GM19324 (cell line): ENCODE measurements at regions not wholly inside any gene's neighbourhood (a gene's known extent, or its start where the extent isn't known, plus 50 kb on each side); places are given as distances from the start of the nearest gene placed in this dataset.
"Not testable (repeated sequence)": the region's sequence is repeated elsewhere in the genome, so short reads cannot be mapped to it uniquely, and the experiment has no call there.

Experiments
- ATAC-seq: cut with Tn5 transposase; IDR thresholded peaks from one replicate; pipeline ENCODE4 v1.9.1; 2021; ENCODE audit warnings: mild to moderate bottlenecking, moderate library complexity; ENCODE audit not compliant: unreplicated experiment, low FRiP score

- no peak for ATAC-seq
Measured at GRCh38 chr6:137401088-137401487, 93.1 kb downstream of the OLIG3 start.

DNA sequence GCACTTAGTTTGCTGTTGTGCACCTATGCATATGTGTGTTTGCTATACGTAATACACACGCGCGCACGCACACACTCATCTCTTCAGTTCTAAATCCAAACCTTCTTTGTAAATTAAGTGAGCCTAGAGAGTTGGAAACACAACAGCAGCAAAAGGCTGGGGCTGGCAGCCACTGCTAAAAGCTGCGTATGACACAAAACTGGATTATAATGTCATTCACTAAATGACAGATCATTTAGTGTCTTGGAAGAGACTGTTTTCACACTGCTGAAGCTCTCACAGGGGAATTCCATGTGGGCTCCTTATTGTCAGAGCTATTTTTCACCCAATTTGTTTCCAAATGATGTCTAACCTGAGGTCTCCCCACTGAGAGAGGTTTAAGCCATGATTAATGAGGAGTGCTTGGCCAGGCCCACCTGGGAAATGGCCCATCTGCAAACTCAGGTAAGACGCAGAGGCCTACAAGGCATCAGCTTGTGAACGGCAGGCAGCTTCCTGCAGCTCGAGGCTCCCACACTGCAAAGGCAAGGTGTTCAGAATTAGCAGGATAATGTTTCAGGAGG lies 94.2 kb downstream of the OLIG3 start:
- ATAC-seq: no peak

DNA sequence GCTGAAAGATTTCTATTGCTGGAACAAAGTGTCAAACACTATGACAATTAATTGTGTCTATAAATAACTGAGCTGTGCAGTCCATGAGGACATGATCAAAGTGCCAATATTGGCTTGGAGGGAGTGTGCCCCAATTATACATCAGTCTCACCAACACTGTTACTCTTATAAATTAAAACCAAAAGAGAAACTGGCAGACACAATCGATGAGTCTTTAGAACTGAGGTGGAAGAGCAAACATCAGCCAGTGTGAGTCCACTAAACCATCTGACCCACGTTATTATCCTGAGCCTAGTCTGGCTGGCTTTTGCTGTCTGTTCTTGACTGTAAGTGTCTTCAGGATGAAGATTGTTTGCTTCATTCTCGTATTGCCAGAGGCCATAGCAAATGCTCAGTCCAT lies 98.9 kb downstream of the OLIG3 start:
- no peak for ATAC-seq

GRCh38 chr6:137391061-137391814 lies 103.0 kb downstream of the OLIG3 start:
- ATAC-seq: no peak

- no peak for ATAC-seq
Measured at GRCh38 chr6:137390334-137390733, 103.9 kb downstream of the OLIG3 start.

DNA sequence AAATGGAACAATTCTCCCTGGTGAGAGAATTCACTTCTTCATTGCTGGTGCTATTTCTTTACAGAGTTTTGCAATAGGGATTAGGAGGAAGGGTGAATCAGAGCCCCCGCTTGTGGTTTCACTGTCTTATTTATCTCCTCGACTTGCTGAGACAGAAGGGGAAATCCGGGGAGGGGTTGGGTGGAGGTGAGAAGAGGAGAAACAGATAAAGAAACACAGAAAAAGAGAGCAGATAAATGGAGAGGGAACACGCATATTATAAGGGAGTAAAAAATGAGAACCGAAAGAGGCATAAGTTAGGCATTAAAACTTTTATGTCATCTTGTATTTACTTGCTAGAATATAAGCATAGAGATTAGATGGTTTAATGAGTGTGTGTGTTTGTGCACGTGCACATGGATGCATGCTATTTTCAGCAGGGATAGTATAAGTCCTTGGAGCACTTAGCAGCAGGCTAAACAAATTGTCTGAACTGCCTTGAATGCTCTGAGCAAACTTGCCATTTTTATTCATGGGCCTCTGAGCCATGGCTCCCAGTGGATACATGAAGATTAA lies 105.0 kb downstream of the OLIG3 start:
- peak; percentile 73 for ATAC-seq

- ATAC-seq: no peak
Measured at GRCh38 chr6:137387096-137387764, 107.0 kb downstream of the OLIG3 start.

DNA sequence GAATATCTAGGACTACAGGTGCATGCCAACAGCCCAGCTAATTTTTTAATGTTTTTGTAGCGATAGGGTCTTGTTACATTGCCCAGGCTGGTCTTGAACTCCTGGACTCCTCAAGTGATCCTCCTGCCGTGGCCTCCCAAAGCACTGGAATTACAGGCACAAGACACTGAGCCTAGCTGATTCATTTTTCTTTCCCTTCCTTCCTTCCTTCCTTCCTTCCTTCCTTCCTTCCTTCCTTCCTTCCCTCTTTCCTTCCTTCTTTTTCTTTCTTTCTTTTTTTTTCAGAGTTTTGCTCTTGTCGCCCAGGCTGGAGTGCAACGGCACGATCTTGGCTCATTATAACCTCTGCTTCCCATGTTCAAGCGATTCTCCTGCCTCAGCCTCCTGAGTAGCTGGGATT lies 110.9 kb downstream of the OLIG3 start:
- ATAC-seq: not testable (repeated sequence)

GRCh38 chr6:137378090-137378369 lies 116.2 kb downstream of the OLIG3 start:
- no peak for ATAC-seq

GRCh38 chr6:137373296-137373695 lies 120.9 kb downstream of the OLIG3 start:
- ATAC-seq: no peak

DNA sequence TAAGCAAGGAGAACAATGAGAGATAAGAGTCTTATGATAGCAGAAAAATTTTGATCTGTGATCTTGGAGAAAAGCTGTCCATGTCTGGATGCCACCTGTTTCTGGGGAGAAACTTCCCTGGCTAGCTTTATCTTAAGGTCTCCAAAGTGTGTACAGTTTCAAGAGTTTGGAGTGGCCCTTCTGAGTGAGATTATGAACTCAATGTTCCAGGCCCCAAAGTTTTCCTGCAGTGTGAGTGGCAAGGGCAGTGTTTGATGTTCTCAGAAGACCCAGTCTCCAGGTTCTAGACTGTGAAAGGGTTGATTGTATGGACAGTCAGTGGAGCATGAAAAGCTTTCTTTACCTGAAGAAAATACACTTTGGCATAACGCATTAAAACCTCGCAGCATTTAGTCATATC lies 121.7 kb downstream of the OLIG3 start:
- no peak for ATAC-seq

- ATAC-seq: no peak
Measured at GRCh38 chr6:137371634-137372016, 122.6 kb downstream of the OLIG3 start.

GRCh38 chr6:137370871-137371633 lies 123.1 kb downstream of the OLIG3 start:
- ATAC-seq: peak; percentile 87

DNA sequence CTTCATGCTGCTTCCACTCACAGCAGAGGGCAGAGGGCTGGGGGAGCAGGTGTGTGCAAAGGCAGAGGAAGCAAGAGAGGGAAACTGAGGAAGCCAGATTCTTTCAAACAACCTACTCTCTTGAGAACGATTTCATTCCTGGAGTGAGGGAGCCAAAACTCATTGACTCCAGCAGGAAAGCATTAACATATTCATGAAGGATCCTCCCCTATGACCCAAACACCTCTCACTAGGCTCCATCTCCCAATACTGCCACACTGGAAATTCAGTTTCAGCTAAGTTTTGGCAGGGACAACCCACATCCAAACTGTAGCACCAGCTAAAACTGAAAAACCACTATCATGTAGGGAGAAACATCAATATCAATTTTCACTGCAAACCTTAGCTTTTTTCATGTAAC lies 125.1 kb downstream of the OLIG3 start:
- no peak for ATAC-seq

- ATAC-seq: no peak
Measured at GRCh38 chr6:137365707-137366437, 128.3 kb downstream of the OLIG3 start.

DNA sequence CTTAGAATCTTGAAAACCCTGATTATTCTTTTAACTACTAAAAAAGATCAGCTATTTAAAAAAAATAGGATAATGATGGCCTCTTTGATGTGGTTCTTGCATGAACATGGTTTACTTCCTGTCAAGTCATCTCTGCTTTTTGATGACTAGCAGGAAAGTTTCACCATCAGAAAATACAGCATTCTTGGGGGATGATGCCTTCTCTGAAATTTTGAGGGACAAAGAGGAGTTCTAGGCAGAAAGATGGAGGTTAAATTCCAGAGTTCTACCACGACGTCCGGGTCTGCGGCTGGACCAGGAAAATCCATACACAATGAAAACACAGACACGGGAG lies 130.4 kb downstream of the OLIG3 start:
- ATAC-seq: no peak

DNA sequence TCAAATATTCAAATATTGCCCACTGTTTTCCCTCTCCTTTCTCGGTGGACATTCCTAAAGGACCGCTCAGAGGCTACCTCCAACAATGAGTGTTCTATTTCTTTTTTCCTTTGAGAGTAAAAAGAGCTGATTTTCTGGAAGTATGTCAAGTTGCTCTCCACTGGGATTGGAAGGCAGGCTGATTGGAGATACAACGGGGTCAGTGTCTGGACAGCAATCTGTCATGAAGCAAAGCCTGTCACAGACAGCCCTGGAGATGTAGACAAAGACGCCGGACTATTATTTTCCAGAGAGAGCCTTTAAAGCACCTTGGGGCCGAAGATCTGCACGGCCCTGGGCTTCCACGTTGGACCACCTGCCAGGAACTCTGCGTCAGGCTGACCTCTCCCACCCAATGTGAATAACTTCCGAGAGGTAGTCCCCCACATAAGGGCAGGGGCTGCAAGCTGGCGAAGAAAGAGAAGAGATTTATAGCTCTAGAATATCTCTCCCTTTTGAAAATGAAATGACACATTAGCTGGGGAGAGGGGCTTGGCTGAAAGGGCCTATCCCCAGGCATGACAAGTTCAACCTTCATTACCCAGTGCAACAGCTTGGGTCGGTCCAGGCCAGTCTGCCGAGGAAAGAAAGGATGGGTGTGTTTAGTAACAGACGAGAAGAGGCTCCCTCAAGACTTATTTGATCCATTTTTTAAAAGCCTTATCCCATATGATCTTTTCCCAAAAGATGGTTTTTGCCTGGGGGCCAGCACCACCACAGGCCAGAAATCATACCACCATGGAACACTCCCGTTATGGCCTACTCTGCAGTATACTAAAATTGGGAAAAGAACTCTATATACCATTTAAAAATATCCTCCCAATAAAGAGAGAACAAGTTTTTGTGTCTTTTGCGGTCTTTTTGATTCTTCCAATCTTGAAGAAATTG lies 131.1 kb downstream of the OLIG3 start:
- no peak for ATAC-seq

DNA sequence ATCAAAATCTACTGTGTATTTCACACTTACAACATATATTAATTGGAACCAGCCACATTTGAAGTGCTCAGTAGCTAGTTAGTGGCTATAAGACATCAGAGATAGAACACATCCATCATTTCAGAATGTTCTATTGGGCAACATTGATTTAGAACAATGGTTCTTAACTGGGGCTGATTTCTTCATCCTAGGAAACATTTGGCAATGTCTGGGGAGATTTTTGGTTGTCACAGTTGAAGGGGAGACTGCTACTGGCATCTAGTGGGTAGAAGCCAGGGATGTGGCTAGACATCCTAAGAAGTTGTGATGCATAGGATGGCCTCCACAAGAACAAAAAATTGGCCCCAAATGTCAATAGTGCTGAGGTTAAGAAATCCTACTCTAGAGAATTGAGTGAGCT lies 132.5 kb downstream of the OLIG3 start:
- ATAC-seq: no peak

GRCh38 chr6:137358273-137358672 lies 135.9 kb downstream of the OLIG3 start:
- ATAC-seq: no peak

GRCh38 chr6:137357948-137358266 lies 136.3 kb downstream of the OLIG3 start:
- ATAC-seq: no peak
